Activated CD4-positive, alpha-beta T cell treated with anti-CD3 and anti-CD28 coated beads, Interleukin-2, Interleukin-4, amounts not matched to agents 100 ng/mL and 50 ng/mL, durations not matched to agents 16 hours and 8 hours (primary cell): ENCODE measurements at regions not wholly inside any gene's neighbourhood (a gene's known extent, or its start where the extent isn't known, plus 50 kb on each side); places are given as distances from the start of the nearest gene placed in this dataset.
"Not testable (repeated sequence)": the region's sequence is repeated elsewhere in the genome, so short reads cannot be mapped to it uniquely, and the experiment has no call there.

Experiments
- DNase-seq: peaks from one replicate; pipeline ENCODE4 v3.0.0-alpha.2; 2020; ENCODE audit warnings: low spot score

DNA sequence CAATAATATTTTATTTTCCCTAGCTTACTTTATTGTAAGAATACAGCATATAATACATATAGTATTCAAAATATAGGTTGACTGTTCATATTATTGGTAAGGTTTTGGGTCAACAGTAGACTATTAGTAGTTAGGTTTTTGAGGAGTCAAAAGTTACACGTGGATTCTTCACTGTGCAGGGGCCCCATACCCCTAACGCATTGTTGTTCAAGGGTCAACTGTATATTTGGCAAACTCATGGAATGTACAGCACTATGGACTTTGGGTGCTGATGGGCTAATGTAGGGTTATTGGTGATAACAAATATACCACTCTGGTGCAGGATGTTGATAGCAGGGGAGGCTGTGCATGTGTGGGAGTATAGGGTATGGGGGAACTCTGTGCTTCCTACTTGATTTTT lies 397.2 kb downstream of the BCKDHB start:
- DNase-seq, result no peak

DNA sequence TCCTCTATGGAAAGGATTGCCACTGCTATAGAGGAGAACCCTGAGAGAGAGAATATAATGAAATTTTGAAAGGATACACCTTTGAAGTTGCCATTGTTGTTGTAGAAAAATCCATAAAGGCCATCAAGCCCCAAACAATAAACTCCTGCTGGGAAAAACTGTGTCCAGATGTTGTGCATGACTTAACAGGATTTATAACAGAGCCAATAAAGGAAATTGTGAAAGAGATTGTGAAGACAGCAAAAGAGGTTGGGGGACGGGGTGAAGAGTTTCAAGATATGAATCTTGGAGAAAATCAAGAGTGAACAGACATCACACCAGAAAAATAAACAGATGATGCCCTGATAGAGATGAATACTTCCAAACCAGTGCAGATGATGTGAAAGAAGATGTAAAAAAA lies 396.4 kb downstream of the BCKDHB start:
- no peak for DNase-seq

DNA sequence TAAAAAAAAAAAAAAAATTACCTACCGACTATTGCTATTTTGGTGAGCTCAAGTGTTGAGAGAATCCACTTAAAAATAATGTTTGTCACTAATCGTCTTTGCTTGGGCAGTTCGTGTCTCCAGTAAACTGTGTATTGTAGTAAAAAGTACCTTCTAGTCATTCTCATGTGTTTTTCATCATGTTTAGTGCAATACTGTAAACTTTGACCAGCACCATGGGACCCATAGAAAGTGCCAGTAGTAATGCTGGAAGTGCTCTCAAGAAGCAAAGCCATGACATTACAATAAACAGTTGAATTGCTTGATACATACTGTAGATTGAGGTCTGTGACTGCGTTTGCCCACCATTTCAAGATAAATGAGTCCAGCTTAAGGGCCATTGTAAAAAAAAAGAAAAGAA lies 395.2 kb downstream of the BCKDHB start:
- DNase-seq, result no peak

DNA sequence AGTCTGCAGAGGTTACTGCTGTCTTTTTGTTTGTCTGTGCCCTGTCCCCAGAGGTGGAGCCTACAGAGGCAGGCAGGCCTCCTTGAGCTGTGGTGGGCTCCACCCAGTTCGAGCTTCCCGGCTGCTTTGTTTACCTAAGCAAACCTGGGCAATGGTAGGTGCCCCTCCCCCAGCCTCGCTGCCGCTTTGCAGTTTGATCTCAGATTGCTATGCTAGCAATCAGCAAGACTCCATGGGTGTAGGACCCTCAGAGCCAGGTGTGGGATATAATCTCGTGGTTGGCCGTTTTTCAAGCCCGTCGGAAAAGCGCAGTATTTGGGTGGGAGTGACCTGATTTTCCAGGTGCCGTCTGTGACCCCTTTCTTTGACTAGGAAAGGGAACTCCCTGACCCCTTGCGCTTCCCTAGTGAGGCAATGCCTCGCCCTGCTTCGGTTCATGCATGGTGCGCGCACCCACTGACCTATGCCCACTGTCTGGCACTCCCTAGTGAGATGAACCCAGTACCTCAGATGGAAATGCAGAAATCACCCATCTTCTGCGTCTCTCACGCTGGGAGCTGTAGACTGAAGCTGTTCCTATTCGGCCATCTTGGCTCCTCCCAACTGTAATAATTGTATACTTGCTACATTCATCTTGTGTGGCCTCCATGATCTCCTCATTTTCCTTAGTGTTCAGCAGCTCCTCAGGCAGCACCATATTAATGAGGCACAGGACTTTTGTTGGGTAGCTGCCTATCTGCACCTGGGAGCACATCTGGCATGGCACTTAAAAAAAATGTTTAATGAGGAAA lies 391.4 kb downstream of the BCKDHB start:
- not testable (repeated sequence) for DNase-seq

DNA sequence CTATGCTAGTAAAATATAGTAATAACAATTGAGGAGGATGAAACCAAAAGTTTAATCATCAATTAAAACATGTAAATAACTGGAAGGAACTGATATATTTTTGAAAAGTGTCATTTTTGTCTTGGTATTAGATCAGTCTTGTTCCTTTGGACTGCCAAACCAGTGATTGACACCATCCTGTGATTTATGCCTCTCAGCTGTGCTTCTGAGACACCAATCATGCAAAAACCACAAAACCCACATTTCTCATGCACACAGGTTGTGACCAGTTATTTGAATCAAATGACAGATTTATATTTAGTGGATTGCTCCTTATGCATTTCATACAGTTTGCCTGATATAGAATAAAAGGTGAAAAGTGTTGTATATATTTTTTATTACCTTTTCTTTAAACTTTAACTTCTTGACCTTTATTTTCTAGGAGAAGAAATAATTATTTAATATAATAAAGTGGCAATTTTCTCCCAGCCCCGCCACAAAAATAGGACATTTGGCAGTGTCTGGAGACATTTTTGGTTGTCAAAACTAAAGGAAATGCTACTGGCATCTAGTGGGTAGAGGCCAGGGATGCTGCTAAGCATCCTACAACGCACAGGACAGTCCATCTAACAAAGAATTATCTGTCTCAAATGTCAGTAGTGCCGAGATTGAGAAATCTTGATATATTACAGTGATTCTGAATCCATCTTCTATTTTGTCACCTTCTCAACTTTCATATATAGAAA lies 383.6 kb downstream of the BCKDHB start:
- no peak for DNase-seq

DNA sequence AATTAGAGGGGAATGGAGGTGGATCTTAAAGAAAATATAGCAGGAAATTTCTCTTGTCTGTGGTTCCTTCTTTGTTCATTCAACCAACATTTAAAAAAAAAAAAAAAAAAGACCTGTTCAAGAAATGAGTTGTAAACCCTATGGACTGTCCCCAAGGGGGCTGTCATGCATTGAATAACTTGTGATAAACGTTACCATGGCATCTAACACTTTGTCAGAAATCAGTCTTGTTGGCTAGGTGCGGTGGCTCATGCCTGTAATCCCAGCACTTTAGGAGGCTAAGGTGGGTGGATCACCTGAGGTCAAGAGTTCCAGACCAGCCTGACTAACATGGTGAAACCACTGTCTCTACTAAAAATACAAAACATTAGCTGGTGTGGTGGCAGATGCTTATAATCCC lies 381.7 kb downstream of the BCKDHB start:
- no peak for DNase-seq

DNA sequence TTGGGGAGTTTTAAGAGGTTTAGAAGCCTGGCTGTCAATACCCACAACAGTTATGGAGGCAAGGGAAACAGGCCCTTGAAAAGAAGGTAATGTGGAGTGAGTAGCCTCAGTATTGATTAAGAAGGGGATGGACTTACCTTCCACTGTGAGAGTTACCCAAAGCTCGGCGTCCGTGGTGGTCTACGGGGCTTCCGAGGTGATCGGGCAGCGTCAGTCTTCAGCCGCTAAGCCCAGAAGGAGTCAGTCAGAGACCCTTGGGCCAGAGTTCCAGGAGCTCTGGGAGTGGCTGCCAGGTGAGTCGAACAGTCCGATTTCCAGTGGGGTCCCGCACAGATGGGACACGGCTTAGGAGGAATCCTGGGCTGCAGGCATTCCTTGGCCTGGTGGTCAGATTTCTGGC lies 379.0 kb downstream of the BCKDHB start:
- DNase-seq, result not testable (repeated sequence)

DNA sequence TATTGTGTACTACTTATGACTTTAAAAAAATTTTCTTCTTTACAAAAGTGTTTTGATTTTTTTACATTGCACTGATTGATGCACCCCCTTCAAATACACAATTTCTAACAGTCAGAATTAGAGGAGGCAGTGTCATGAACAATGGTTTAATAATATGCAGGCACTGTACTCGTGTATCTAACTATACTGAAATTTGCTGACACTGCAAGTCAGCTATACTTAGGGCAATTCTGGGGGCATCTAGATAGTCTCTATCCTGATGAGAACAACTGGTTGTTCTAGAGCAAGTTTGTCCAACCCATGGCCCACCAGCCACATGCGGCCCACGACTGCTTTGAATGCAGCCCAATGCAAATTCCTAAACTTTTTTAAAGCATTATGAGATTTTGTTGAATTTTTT lies 375.6 kb downstream of the BCKDHB start:
- no peak for DNase-seq

DNA sequence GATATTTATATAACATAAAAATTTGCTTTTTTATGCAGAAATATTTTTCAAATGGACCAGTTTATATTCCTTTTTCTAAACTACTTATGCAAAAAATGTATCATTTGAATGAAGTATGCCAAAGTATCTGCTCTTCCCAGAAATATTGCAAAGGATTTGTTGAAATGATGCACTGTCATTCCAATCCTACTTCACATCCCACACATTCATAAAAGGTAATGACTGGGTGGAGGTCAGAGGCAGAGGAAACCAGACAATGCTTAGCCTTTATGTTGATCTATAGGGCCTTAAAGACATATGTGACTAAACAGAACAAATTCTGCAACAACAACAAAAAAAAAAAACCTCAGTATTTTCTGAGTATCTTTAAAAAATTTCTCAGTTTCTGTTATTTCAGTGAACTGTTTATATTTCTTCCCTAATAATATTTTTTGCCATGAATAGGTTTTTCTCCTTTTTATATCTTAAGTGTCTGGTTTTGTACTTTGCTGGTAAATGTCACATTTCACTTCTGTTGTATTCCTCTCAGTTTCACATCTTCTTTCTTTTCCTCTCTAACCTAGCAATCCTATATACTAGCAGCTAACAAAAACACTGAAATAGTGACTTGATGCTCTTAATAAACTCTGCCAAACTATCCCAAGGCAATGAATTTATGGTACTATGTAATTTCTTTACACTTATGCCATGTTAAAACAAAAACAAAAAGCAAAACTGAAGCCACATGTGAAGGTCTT lies 374.1 kb downstream of the BCKDHB start:
- no peak for DNase-seq

DNA sequence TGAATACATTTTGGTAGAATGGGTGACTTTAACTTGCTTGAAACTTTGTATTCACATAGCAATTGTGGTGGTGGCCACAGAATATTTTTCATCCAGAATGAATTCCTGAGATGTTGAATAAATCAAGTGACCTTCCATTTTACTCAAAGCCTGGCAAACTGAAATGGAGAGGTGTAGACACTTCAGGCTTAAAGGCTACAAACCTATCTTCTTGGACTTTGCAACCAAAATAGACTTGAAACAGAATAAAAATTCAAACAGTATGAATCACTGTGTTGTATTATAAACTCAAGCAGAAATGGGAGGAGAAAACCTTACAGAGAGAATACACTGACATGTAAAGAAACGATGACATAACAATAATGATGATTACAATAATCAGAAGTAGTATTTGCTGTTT lies 371.6 kb downstream of the BCKDHB start:
- DNase-seq, result no peak

DNA sequence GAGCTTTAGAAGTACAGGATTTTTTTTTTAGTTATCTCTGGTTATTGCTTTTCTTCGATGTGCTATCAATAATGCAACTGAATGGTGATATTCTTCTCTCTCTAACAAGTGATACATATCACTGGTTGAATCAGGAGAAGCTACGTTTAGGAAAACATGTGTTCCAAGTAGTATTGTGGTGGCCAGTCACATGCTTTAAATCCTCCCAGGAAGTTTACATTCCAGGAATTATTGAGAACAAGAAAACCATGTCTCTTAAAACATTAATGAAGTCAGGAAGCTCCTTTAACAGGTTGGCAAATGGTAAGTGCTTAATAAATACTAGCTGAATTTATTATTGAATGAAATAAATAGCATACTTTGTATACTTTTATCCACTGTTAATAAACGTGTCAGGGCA lies 371.1 kb downstream of the BCKDHB start:
- no peak for DNase-seq

DNA sequence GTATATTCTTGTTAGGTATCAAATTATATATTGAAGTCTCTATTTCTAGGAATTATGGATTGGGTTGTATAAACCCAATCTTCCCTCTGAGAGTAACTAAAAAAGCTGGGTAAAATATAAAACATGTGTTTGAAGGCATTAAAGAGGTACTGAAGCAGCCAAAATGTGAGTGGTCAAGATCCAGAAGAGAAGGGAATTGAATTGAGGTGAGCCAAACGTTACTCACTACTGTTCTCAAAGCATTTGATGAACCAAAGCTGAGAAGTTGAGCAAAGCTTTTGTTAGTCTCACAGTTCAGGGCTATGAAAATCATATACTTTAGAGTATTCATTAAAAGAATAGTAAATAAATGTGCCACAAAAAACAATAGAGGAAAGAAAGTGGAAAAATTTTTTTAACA lies 365.8 kb downstream of the BCKDHB start:
- DNase-seq, result no peak

DNA sequence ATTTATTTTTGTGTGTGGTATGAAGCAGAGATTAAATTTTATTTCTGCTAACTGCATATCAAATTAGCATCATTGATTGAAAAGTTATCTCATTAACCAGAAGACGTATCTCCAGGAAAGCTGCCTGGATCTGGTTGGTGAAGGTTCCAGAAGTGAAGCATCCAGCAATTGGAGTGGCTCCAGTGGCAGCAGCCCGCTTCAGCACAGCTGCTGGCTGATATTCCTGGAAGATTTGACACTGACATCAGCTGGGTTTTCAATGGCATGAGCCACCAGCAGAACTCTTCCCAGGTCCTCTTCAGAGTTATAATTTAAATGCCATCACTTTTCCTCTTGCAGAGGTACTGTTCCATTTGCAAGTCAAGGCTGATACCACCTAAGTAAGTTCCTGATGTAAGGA lies 363.5 kb downstream of the BCKDHB start:
- no peak for DNase-seq

DNA sequence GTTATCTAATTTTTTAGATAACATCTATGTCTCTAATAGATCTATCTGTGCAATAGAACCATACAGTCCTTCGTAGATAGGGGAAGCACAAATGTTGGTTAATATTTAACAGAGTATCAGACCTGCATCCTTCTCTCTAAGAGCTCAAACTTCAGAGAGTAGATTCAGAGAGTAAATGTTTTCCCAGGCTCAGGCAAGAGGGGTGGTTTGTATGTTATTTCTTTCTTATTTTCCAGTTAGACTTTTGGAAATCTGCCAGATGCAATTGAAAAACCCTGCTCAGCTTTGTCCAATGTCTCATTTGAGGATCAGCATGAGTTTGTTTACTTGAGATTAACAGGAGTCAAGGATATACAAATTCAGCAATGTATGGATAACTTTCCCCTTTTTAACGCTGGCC lies 361.9 kb downstream of the BCKDHB start:
- DNase-seq, result no peak

DNA sequence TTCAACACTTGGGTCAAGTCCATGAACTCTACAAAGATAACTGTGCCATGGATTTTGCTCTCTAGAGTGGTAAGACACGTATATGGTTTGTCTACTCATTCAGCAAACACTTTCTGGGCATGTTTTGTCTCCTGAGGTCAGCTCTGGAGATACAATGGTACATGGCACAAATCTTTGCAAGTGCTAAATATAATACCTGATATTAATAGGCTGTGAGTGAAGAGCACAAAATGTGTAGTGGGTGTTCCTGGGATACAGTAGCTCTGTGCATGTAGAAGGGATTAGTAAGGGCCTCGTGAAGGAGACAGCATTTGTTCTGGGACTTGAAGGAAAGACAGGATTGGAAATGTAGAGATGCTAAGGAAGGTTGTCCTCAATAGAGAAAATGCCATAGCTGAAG lies 360.9 kb downstream of the BCKDHB start:
- DNase-seq, result no peak

DNA sequence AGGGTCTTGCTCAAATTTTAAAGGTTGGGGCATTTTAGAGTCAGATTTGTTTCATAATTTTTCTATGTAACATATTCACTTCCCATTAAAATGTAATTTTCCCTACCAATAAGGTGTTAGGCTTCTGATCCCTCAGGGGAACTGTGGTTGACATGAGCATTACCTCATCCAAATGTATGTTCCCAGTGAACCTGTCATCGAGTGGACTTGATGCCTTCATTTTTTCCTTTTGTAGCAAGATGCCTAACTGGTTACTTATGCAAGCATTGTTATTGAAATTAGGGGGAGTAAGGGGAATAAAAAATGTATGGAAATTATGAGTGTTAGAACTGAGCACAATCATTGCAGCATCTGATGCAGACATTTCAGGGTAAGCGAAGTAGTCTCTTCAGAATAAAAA lies 360.5 kb downstream of the BCKDHB start:
- no peak for DNase-seq

DNA sequence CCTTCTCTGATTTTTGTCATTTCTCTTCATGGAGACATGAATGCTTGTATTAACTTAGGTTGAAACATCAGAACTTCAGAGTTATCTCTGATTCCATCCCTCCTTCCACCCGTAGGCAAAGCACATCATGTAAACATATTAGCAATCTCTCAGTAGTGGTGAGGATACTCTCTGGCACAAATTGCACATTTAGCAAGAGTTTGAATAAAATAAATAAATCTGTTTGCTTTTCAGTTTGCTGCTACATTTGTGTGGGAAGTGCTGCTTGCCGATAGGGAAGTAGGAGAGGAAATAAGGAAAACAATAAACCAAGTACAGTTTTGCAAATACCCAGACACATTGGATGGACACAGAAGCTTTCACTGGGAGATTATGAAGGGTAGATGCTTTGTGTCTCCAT lies 359.0 kb downstream of the BCKDHB start:
- DNase-seq, result no peak

DNA sequence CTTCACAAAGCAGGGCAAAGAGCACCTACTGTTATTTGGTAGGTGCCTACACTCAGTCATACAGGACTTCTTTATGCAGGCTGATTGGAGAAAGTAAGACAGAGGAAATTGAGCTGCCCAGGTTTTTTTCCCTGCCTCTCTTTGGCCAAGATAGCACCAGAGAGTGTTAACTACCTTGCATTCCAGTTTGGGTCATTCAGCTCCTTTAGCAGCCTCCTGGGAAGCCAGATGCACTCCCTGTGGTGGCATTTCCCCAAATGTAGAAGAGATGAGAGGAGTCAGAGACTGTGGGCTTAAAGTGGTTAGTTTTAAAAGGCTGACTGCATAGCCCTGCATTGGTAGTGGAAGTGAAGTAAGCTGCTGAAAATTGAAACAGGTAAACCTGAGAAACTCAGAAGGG lies 358.4 kb downstream of the BCKDHB start:
- no peak for DNase-seq

DNA sequence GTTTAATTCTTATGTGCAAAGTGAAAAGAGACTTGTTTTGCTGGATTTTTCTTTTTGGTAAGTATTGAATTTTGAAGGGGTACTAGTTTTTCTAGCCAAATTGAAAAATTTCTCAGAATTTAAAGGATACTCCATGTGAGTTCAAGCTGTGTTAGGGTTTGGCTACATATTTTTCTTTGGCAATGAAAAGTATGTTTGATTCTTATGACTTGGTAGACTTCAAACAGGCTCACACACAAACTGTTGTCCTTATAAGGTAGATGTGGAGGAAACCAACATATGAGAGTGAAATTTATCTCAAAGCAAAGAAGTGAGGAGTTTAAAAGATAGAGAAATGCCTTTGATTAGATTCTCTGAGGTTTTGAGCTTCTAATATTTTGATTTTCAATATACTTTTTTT lies 356.7 kb downstream of the BCKDHB start:
- DNase-seq, result no peak

DNA sequence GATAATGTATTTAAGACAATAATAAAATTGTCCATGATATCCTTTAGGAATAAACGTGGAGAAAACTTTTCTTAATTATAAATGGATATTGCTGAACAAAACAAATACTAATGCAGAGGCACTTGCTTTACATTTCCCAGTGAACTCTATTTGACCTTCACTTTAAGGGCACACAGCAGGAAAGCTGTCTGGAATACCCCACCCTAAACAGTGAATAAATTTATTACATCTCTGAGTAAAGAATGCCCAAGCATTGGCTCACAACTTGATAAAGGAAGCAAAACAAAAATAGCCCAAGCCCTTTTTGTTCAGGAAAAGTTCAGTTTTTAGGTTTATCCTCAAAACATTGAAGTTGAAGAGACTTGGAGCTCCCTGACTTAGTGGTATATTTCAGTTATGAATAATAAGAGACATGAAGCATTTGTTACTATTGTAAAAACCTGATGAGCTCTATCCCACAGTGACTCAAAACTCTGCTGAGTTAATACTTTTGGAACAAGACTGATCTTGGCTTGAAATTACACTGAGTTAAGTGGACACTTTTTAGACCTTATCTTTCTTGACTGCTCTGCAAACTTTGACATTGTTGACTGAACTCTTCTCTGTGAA lies 353.9 kb downstream of the BCKDHB start:
- no peak for DNase-seq

DNA sequence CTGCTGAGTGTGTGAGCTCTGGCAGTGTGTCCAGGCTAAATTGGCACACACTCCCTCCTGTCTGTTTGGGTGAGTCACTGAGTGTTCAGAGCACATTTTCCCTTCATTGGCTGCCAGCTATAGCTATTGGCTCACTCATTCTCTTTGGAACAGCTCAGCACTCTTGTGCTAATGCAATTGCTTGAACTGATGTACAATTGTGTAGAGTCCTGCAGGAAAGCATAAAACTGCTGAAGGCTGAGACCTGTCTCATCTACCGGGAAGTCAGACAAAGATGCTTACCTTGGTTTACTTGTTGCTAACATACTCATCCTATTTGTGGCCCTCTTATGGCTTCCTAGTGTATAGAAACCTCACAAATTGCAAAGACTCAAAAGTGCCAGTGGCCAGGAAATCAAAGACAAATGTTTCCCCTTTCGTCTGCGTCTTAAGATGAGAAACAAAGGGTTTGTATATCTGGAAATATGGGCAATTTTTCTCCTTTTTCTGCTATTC lies 351.0 kb downstream of the BCKDHB start:
- no peak for DNase-seq

DNA sequence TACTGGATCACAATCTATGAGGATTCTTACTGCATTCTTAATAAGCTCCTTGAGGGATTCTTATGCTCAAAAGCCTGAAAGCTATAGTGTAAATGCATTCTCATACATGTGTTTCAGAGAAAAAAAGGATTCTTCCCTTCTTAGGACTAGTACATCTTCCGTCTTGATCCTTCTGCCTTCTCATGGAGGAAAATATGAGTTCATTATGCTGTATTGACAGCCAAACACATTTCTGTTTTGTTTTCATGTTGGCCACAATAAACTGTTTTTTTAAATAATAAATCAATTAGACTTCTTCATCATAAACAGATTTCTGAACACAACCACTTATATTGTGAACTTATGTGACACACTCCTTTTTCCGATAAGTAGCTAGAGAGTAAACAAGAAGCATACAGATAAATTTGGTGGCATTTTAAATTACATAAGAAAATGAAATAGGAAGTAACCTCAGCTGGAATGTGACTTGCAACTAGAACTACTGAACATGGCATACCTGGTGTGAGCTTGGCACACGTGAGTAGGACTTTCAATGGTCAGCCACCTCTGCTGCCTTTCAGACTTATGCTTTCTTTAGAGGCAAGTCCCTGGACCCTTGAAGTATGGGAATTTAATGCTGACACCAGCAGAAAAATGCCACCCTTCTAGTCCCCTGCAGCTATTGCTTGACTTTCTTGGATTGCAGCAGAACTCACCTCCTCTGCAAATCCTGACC lies 350.4 kb downstream of the BCKDHB start:
- DNase-seq, result no peak
